A549 (cell line): ENCODE measurements at regions not wholly inside any gene's neighbourhood (a gene's known extent, or its start where the extent isn't known, plus 50 kb on each side); places are given as distances from the start of the nearest gene placed in this dataset.

ENCODE experiments used
- CTCF ChIP-seq: fragments of >200 bp; sonication (Bioruptor Twin); formaldehyde crosslinking; IDR thresholded peaks from 3 replicates; pipeline ENCODE4 v1.5.1; 2016
- EHMT2 ChIP-seq: fragments of 200-600 bp; sonication (generic); IDR thresholded peaks from 2 replicates; pipeline ENCODE4 v1.6.1; 2016; ENCODE audit warnings: antibody characterized with exemption, low read depth, mild to moderate bottlenecking, moderate library complexity
- MAFK ChIP-seq: fragments of 450-650 bp; IDR thresholded peaks from 2 replicates; pipeline ENCODE4 v1.6.1; 2014; ENCODE audit not compliant: partially characterized antibody
- MAZ ChIP-seq: fragments of 150-350 bp; IDR thresholded peaks from 2 replicates; pipeline ENCODE4 v1.6.1; 2014; ENCODE audit warnings: antibody characterized with exemption, low read depth, low read length, borderline replicate concordance
- POLR2A ChIP-seq: IDR thresholded peaks from 2 replicates; pipeline ENCODE4 v1.6.1; 2012; ENCODE audit warnings: mild to moderate bottlenecking, low read length
- RAD21 ChIP-seq, 2 experiments: fragments of >200 bp in 1 of 2; sonication (Bioruptor Twin) in 1 of 2; formaldehyde crosslinking in 1 of 2; IDR thresholded peaks in 1 of 2; conservative IDR thresholded peaks in 1 of 2; 2 replicates in 1 of 2; 3 replicates in 1 of 2; pipeline ENCODE4 v1.6.1; 2012 to 2018; ENCODE audit warnings: inconsistent platforms in 1 of 2
- TP53 ChIP-seq: fragments of 250-450 bp; sonication (Bioruptor Pico); IDR thresholded peaks from 2 replicates; pipeline ENCODE4 v1.5.0; 2021; ENCODE audit warnings: mild to moderate bottlenecking, moderate library complexity
- USF2 ChIP-seq: fragments of 450-650 bp; IDR thresholded peaks from 2 replicates; pipeline ENCODE4 v1.6.1; 2014; ENCODE audit warnings: antibody characterized with exemption

GRCh38 chr5:143916451-143916850 lies 104.5 kb downstream of the HMHB1 start:
- TF ChIP-seq POLR2A = no peak
- TF ChIP-seq CTCF = no peak
- TF ChIP-seq RAD21 (conservative IDR thresholded peaks at IDR 0.05 in 1 of 2, IDR thresholded peaks at IDR 0.05 in 1 of 2) = no peak
- no peak for TF ChIP-seq MAZ
- TF ChIP-seq MAFK = no peak
- no peak for TF ChIP-seq EHMT2
- no peak for TF ChIP-seq TP53
- no peak for TF ChIP-seq USF2
